ENCODE measurements at regions not wholly inside any gene's neighbourhood (a gene's known extent, or its start where the extent isn't known, plus 50 kb on each side); places are given as distances from the start of the nearest gene placed in this dataset.

GRCh38 chr2:59786684-59787083 is 766.8 kb downstream of the BCL11A start:
- Histone ChIP-seq H3K79me2 (ENCODE audit: insufficient read depth) (no peaks in the 10 kb centered on the region), H3K9me2 (ENCODE audit: insufficient read depth) (no peaks in the 10 kb centered on the region), H3K4me1 (ENCODE audit: insufficient read depth) (no peaks in the 10 kb centered on the region), H3K4me3 (no peak overlapping the region), H3K27ac (no peak overlapping the region), H3K4me2 (ENCODE audit: unreplicated experiment) (no peak overlapping the region), H3K36me3 (ENCODE audit: low read depth) (no peaks in the 10 kb centered on the region), H3F3A (ENCODE audit: insufficient read depth) (no peaks in the 10 kb centered on the region), H2AFZ (no peak overlapping the region), H3K9me3 (ENCODE audit: low read depth) (no peaks in the 10 kb centered on the region), H3K27me3 (replicated peaks; ENCODE audit: insufficient read depth) (no peaks in the 10 kb centered on the region), H3K9ac (no peak overlapping the region), H4K20me1 (ENCODE audit: insufficient read depth) (no peaks in the 10 kb centered on the region)
- no peak for TF ChIP-seq EZH2 (IDR thresholded peaks at IDR 0.05; ENCODE audit: insufficient read depth, poor library complexity, severe bottlenecking)
- no peak for TF ChIP-seq EZH2phosphoT487 (IDR thresholded peaks at IDR 0.05; ENCODE audit: insufficient read depth, low read depth)
- DNase-seq, result no peak
- in situ Hi-C loops (cut with MboI), result no loop called here
- WGBS, 2 experiments (ENCODE audit: low coverage in 1 of 2, low lambda C conversion rate in 2 of 2, missing lambda C conversion rate in 2 of 2), result 25 to 28% methylated on average over 1 of the region's 1 CpG

DNA sequence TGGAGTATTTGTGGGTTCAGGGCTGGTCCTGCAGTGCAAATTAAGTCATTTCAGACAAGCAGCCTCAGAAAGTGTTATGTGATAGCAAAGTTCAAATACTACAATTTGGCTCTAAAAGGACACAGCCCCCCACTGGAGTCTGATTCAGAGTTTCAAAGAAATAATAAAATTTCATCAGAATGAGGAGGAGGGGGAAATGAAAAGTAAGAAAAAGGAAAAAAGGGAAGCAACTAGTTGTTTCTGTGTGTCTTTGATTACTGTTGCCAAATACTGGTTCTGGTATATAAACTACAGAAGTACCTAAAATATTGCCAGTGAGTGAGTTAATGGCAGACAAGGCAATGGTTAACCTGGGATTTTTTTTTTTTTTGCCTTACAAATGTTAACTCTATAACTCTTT is 773.9 kb downstream of the BCL11A start:
- Histone ChIP-seq H3K9ac (no peak overlapping the region), H3K79me2 (ENCODE audit: insufficient read depth) (no peaks in the 10 kb centered on the region), H3K27me3 (replicated peaks; ENCODE audit: insufficient read depth) (no peaks in the 10 kb centered on the region), H3K4me3 (no peak overlapping the region), H3K4me1 (ENCODE audit: insufficient read depth) (no peaks in the 10 kb centered on the region), H3K9me3 (ENCODE audit: low read depth) (no peaks in the 10 kb centered on the region), H2AFZ (no peak overlapping the region), H4K20me1 (ENCODE audit: insufficient read depth) (no peaks in the 10 kb centered on the region), H3K4me2 (ENCODE audit: unreplicated experiment) (no peak overlapping the region), H3K36me3 (ENCODE audit: low read depth) (no peaks in the 10 kb centered on the region), H3F3A (ENCODE audit: insufficient read depth) (no peaks in the 10 kb centered on the region), H3K27ac (no peak overlapping the region), H3K9me2 (ENCODE audit: insufficient read depth) (no peaks in the 10 kb centered on the region)
- no peak for DNase-seq
- TF ChIP-seq EZH2 (IDR thresholded peaks at IDR 0.05; ENCODE audit: insufficient read depth, poor library complexity, severe bottlenecking) (no peak), EZH2phosphoT487 (IDR thresholded peaks at IDR 0.05; ENCODE audit: insufficient read depth, low read depth) (no peak)
- in situ Hi-C loops (cut with MboI), result no loop called here

- TF ChIP-seq EZH2phosphoT487 (IDR thresholded peaks at IDR 0.05; ENCODE audit: insufficient read depth, low read depth) (no peak), EZH2 (IDR thresholded peaks at IDR 0.05; ENCODE audit: insufficient read depth, poor library complexity, severe bottlenecking) (no peak)
- H3F3A ChIP-seq (ENCODE audit: insufficient read depth), result no peaks in the 10 kb centered on the region
- no peaks in the 10 kb centered on the region for H3K9me2 ChIP-seq (ENCODE audit: insufficient read depth)
- H3K79me2 ChIP-seq (ENCODE audit: insufficient read depth), result no peaks in the 10 kb centered on the region
- in situ Hi-C loops (cut with MboI), result no loop called here
- no peaks in the 10 kb centered on the region for H3K36me3 ChIP-seq (ENCODE audit: low read depth)
- DNase-seq, result no peak
- no peaks in the 10 kb centered on the region for H3K4me1 ChIP-seq (ENCODE audit: insufficient read depth)
- no peak overlapping the region for H3K27ac ChIP-seq
- H3K9me3 ChIP-seq (ENCODE audit: low read depth), result no peaks in the 10 kb centered on the region
- H3K9ac ChIP-seq, result no peak overlapping the region
- no peak overlapping the region for H3K4me2 ChIP-seq (ENCODE audit: unreplicated experiment)
- no peaks in the 10 kb centered on the region for H4K20me1 ChIP-seq (ENCODE audit: insufficient read depth)
- no peak overlapping the region for H3K4me3 ChIP-seq
- 30 to 47% methylated on average over 3 of the region's 3 CpGs for WGBS, 2 experiments (ENCODE audit: low coverage in 1 of 2, low lambda C conversion rate in 2 of 2, missing lambda C conversion rate in 2 of 2)
- no peaks in the 10 kb centered on the region for H3K27me3 ChIP-seq (replicated peaks; ENCODE audit: insufficient read depth)
- no peak overlapping the region for H2AFZ ChIP-seq
Measured at GRCh38 chr2:59777120-59777519, 776.3 kb downstream of the BCL11A start.

DNA sequence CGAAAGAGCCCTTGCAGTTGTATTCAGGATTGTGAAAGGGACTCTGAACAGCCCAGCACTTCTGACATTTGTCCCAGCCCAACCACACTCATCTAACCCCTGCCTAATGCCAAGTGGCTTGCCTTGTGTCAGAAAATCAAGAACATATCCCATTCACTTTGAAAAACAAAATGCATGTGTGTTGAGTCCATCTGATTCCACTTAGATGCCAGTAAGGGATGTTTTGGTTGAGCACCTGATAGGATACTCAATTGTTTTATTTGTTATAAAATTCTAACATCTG is 776.8 kb downstream of the BCL11A start:
- H3K9me3 ChIP-seq (ENCODE audit: low read depth), result no peaks in the 10 kb centered on the region
- H3K27ac ChIP-seq, result no peak overlapping the region
- H3K4me3 ChIP-seq, result no peak overlapping the region
- no peaks in the 10 kb centered on the region for H4K20me1 ChIP-seq (ENCODE audit: insufficient read depth)
- DNase-seq, result no peak
- H2AFZ ChIP-seq, result no peak overlapping the region
- H3K27me3 ChIP-seq (replicated peaks; ENCODE audit: insufficient read depth), result no peaks in the 10 kb centered on the region
- no peak overlapping the region for H3K9ac ChIP-seq
- in situ Hi-C loops (cut with MboI), result no loop called here
- no peaks in the 10 kb centered on the region for H3K79me2 ChIP-seq (ENCODE audit: insufficient read depth)
- H3K4me2 ChIP-seq (ENCODE audit: unreplicated experiment), result no peak overlapping the region
- WGBS, 2 experiments (ENCODE audit: low coverage in 1 of 2, low lambda C conversion rate in 2 of 2, missing lambda C conversion rate in 2 of 2), result 0% methylated on average over 1 of the region's 1 CpG
- H3K36me3 ChIP-seq (ENCODE audit: low read depth), result no peaks in the 10 kb centered on the region
- TF ChIP-seq EZH2phosphoT487 (IDR thresholded peaks at IDR 0.05; ENCODE audit: insufficient read depth, low read depth) (no peak), EZH2 (IDR thresholded peaks at IDR 0.05; ENCODE audit: insufficient read depth, poor library complexity, severe bottlenecking) (no peak)
- H3K9me2 ChIP-seq (ENCODE audit: insufficient read depth), result no peaks in the 10 kb centered on the region
- H3F3A ChIP-seq (ENCODE audit: insufficient read depth), result no peaks in the 10 kb centered on the region
- H3K4me1 ChIP-seq (ENCODE audit: insufficient read depth), result no peaks in the 10 kb centered on the region

GRCh38 chr2:59774821-59775433 is 778.5 kb downstream of the BCL11A start:
- Histone ChIP-seq H3K9ac (no peak overlapping the region), H2AFZ (no peak overlapping the region), H3K79me2 (ENCODE audit: insufficient read depth) (no peaks in the 10 kb centered on the region), H3F3A (ENCODE audit: insufficient read depth) (no peaks in the 10 kb centered on the region), H3K9me3 (ENCODE audit: low read depth) (no peaks in the 10 kb centered on the region), H3K9me2 (ENCODE audit: insufficient read depth) (no peaks in the 10 kb centered on the region), H3K4me1 (ENCODE audit: insufficient read depth) (no peaks in the 10 kb centered on the region), H3K27me3 (replicated peaks; ENCODE audit: insufficient read depth) (no peaks in the 10 kb centered on the region), H3K27ac (no peak overlapping the region), H3K4me3 (no peak overlapping the region), H4K20me1 (ENCODE audit: insufficient read depth) (no peaks in the 10 kb centered on the region), H3K4me2 (ENCODE audit: unreplicated experiment) (no peak overlapping the region), H3K36me3 (ENCODE audit: low read depth) (no peaks in the 10 kb centered on the region)
- TF ChIP-seq EZH2 (IDR thresholded peaks at IDR 0.05; ENCODE audit: insufficient read depth, poor library complexity, severe bottlenecking) (no peak), EZH2phosphoT487 (IDR thresholded peaks at IDR 0.05; ENCODE audit: insufficient read depth, low read depth) (no peak)
- in situ Hi-C loops (cut with MboI), result no loop called here
- 6 to 7% methylated on average over 2 of the region's 2 CpGs for WGBS, 2 experiments (ENCODE audit: low coverage in 1 of 2, low lambda C conversion rate in 2 of 2, missing lambda C conversion rate in 2 of 2)
- DNase-seq, result no peak

All from GM23248 (cell line).